Dermis blood vessel endothelial cell (primary cell): ENCODE measurements at regions not wholly inside any gene's neighbourhood (a gene's known extent, or its start where the extent isn't known, plus 50 kb on each side); places are given as distances from the start of the nearest gene placed in this dataset.

Experiments used
- DNase-seq: peaks from one replicate; pipeline ENCODE4 v3.0.0; 2010

GRCh38 chr1:99170516-99170915, 93.8 kb upstream of the PLPPR4 start:
- no peak for DNase-seq

- no peak for DNase-seq
These were observed 93.0 kb upstream of the PLPPR4 start for GRCh38 chr1:99171184-99171813.

- no peak for DNase-seq
These were observed 91.0 kb upstream of the PLPPR4 start for GRCh38 chr1:99173282-99173681.

GRCh38 chr1:99173900-99174299, 90.4 kb upstream of the PLPPR4 start:
- DNase-seq = no peak

GRCh38 chr1:99176753-99177152, 87.5 kb upstream of the PLPPR4 start:
- DNase-seq = no peak

- peak; percentile 10 for DNase-seq
These were observed 86.8 kb upstream of the PLPPR4 start for GRCh38 chr1:99177465-99177864.

- DNase-seq = peak; percentile 90
These were observed 83.9 kb upstream of the PLPPR4 start for GRCh38 chr1:99180343-99180808.

GRCh38 chr1:99180915-99181314, 83.4 kb upstream of the PLPPR4 start:
- no peak for DNase-seq

GRCh38 chr1:99181892-99182291, 82.4 kb upstream of the PLPPR4 start:
- DNase-seq = no peak

GRCh38 chr1:99185196-99185595, 79.1 kb upstream of the PLPPR4 start:
- DNase-seq = no peak

GRCh38 chr1:99193431-99193830, 70.9 kb upstream of the PLPPR4 start:
- no peak for DNase-seq

- no peak for DNase-seq
These were observed 65.9 kb upstream of the PLPPR4 start for GRCh38 chr1:99198393-99198792.

GRCh38 chr1:99207216-99207615, 57.1 kb upstream of the PLPPR4 start:
- DNase-seq = no peak
